ENCODE measurements at regions not wholly inside any gene's neighbourhood (a gene's known extent, or its start where the extent isn't known, plus 50 kb on each side); places are given as distances from the start of the nearest gene placed in this dataset.

- Mint-ChIP-seq H3K27me3 (peaks cover 4% of the 10 kb centered on the region), H3K4me1 (ENCODE audit: low read depth) (no peaks in the 10 kb centered on the region), H3K9me3 (no peaks in the 10 kb centered on the region), H3K36me3 (ENCODE audit: low read depth) (no peaks in the 10 kb centered on the region), H3K4me3 (no peak overlapping the region), H3K27ac (no peak overlapping the region)
- DNase-seq (no peak), ATAC-seq (no peak)
- CTCF ChIA-PET, result no interaction called here
- intact Hi-C loops (cut with micrococcal nuclease), result no loop called here
- TF ChIP-seq CTCF (IDR thresholded peaks at IDR 0.05), result no peak
- POLR2A ChIA-PET, result no interaction called here
These were observed 224.7 kb downstream of the SOX9 start for GRCh38 chr17:72345536-72345935.

GRCh38 chr17:72346306-72346705 lies 225.5 kb downstream of the SOX9 start:
- no peak for ATAC-seq
- intact Hi-C loops (cut with micrococcal nuclease), result no loop called here
- Mint-ChIP-seq H3K27me3 (peaks cover 4% of the 10 kb centered on the region), H3K4me1 (ENCODE audit: low read depth) (no peaks in the 10 kb centered on the region), H3K4me3 (no peak overlapping the region), H3K27ac (no peak overlapping the region), H3K36me3 (ENCODE audit: low read depth) (no peaks in the 10 kb centered on the region), H3K9me3 (no peaks in the 10 kb centered on the region)
- ChIA-PET CTCF (no interaction called here), POLR2A (no interaction called here)
- DNase-seq, result no peak
- TF ChIP-seq CTCF (IDR thresholded peaks at IDR 0.05), result no peak

GRCh38 chr17:72349011-72349410 lies 228.2 kb downstream of the SOX9 start:
- TF ChIP-seq CTCF (IDR thresholded peaks at IDR 0.05), result no peak
- Mint-ChIP-seq H3K27ac (no peak overlapping the region), H3K4me3 (no peak overlapping the region), H3K9me3 (no peaks in the 10 kb centered on the region), H3K36me3 (ENCODE audit: low read depth) (no peaks in the 10 kb centered on the region), H3K4me1 (ENCODE audit: low read depth) (no peaks in the 10 kb centered on the region), H3K27me3 (peaks cover 2% of the 10 kb centered on the region)
- DNase-seq (no peak), ATAC-seq (no peak)
- ChIA-PET CTCF (no interaction called here), POLR2A (no interaction called here)
- intact Hi-C loops (cut with micrococcal nuclease), result no loop called here

- Mint-ChIP-seq H3K36me3 (ENCODE audit: low read depth) (no peaks in the 10 kb centered on the region), H3K4me1 (ENCODE audit: low read depth) (no peaks in the 10 kb centered on the region), H3K27me3 (peaks cover 2% of the 10 kb centered on the region), H3K27ac (no peak overlapping the region), H3K4me3 (no peak overlapping the region), H3K9me3 (no peaks in the 10 kb centered on the region)
- intact Hi-C loops (cut with micrococcal nuclease), result no loop called here
- no peak for TF ChIP-seq CTCF (IDR thresholded peaks at IDR 0.05)
- no peak for ATAC-seq
- DNase-seq, result no peak
- POLR2A ChIA-PET, result no interaction called here
- CTCF ChIA-PET, result no interaction called here
These were observed 228.7 kb downstream of the SOX9 start for GRCh38 chr17:72349491-72349995.

DNA sequence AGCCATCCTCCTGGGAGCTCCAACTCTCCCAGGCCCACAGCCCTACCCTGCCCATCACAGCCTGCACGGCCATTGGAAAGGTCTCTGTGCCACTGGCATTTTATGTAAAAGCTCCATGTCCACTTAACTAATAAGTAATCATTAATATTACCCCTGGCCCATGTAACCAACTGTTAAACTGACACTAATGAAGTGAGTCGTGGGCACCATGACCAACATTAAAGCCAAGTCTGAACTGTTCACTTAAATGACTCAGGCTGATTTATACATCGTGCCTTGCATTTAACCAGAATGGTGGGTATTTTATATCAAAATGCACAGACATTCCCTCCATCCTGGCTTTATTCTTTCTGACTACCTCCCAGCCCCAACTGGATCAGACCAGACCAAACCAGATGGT lies 229.3 kb downstream of the SOX9 start:
- no peak for ATAC-seq
- Mint-ChIP-seq H3K27ac (no peak overlapping the region), H3K4me1 (ENCODE audit: low read depth) (no peaks in the 10 kb centered on the region), H3K27me3 (peaks cover 2% of the 10 kb centered on the region), H3K9me3 (no peaks in the 10 kb centered on the region), H3K4me3 (no peak overlapping the region), H3K36me3 (ENCODE audit: low read depth) (no peaks in the 10 kb centered on the region)
- DNase-seq, result no peak
- CTCF ChIA-PET, result no interaction called here
- POLR2A ChIA-PET, result no interaction called here
- TF ChIP-seq CTCF (IDR thresholded peaks at IDR 0.05), result no peak
- intact Hi-C loops (cut with micrococcal nuclease), result no loop called here

Measured in activated CD8-positive, alpha-beta T cell treated with anti-CD3 and anti-CD28 coated beads for 36 hours (primary cell).